ENCODE measurements at regions not wholly inside any gene's neighbourhood (a gene's known extent, or its start where the extent isn't known, plus 50 kb on each side); places are given as distances from the start of the nearest gene placed in this dataset.
A peak's percentile ranks its signal among the peaks of the same experiment; 100 is the strongest.

GRCh38 chr6:1525364-1526038 is 84.2 kb upstream of the FOXC1 start:
- Histone ChIP-seq H3K36me3 (no peaks in the 10 kb centered on the region), H3K4me1 (replicated peaks) (no peaks in the 10 kb centered on the region), H3K27ac (no peak overlapping the region), H3K9me3 (no peaks in the 10 kb centered on the region), H3K4me3 (no peak overlapping the region), H3K27me3 (replicated peaks; ENCODE audit: insufficient read depth) (no peaks in the 10 kb centered on the region)
- TF ChIP-seq CTCF (IDR thresholded peaks at IDR 0.05), result no peak
- TF ChIP-seq POLR2A (IDR thresholded peaks at IDR 0.05), result no peak
- TF ChIP-seq POLR2AphosphoS5 (IDR thresholded peaks at IDR 0.05), result no peak
- 89% methylated on average over 14 of the region's 14 CpGs for WGBS
- intact Hi-C loops (cut with DNase I), result no loop called here
- no peak for DNase-seq (ENCODE audit: low spot score)

GRCh38 chr6:1526398-1527072 is 83.2 kb upstream of the FOXC1 start:
- no peaks in the 10 kb centered on the region for H3K9me3 ChIP-seq
- H3K27ac ChIP-seq, result peak overlapping the region; percentile 36 to 37
- H3K4me1 ChIP-seq (replicated peaks), result no peaks in the 10 kb centered on the region
- H3K4me3 ChIP-seq, result no peak overlapping the region
- WGBS, result 19% methylated on average over 12 of the region's 12 CpGs
- no peak for TF ChIP-seq POLR2AphosphoS5 (IDR thresholded peaks at IDR 0.05)
- TF ChIP-seq POLR2A (IDR thresholded peaks at IDR 0.05), result no peak
- TF ChIP-seq CTCF (IDR thresholded peaks at IDR 0.05), result no peak
- no peaks in the 10 kb centered on the region for H3K36me3 ChIP-seq
- no peak for DNase-seq (ENCODE audit: low spot score)
- intact Hi-C loops (cut with DNase I), result no loop called here
- H3K27me3 ChIP-seq (replicated peaks; ENCODE audit: insufficient read depth), result no peaks in the 10 kb centered on the region

- Histone ChIP-seq H3K27me3 (replicated peaks; ENCODE audit: insufficient read depth) (no peaks in the 10 kb centered on the region), H3K9me3 (no peaks in the 10 kb centered on the region), H3K4me1 (replicated peaks) (no peaks in the 10 kb centered on the region), H3K4me3 (no peak overlapping the region), H3K36me3 (no peaks in the 10 kb centered on the region), H3K27ac (peak overlapping the region in 1 of 2 donors; percentile 36)
- DNase-seq (ENCODE audit: low spot score), result peak; percentile 77
- intact Hi-C loops (cut with DNase I), result no loop called here
- 4% methylated on average over 11 of the region's 11 CpGs for WGBS
- TF ChIP-seq POLR2AphosphoS5 (IDR thresholded peaks at IDR 0.05), result peak; percentile 72
- no peak for TF ChIP-seq CTCF (IDR thresholded peaks at IDR 0.05)
These were observed 82.7 kb upstream of the FOXC1 start for GRCh38 chr6:1527073-1527457.

GRCh38 chr6:1535295-1535694 is 74.4 kb upstream of the FOXC1 start:
- no peaks in the 10 kb centered on the region for H3K36me3 ChIP-seq
- H3K4me1 ChIP-seq (replicated peaks), result no peaks in the 10 kb centered on the region
- H3K9me3 ChIP-seq, result no peaks in the 10 kb centered on the region
- no peak for DNase-seq (ENCODE audit: low spot score)
- no peaks in the 10 kb centered on the region for H3K27me3 ChIP-seq (replicated peaks; ENCODE audit: insufficient read depth)
- 90% methylated on average over 4 of the region's 4 CpGs for WGBS
- H3K4me3 ChIP-seq, result no peak overlapping the region
- TF ChIP-seq CTCF (IDR thresholded peaks at IDR 0.05), result no peak
- TF ChIP-seq POLR2A (IDR thresholded peaks at IDR 0.05), result no peak
- no peak for TF ChIP-seq POLR2AphosphoS5 (IDR thresholded peaks at IDR 0.05)
- intact Hi-C loops (cut with DNase I), result no loop called here
- H3K27ac ChIP-seq, result no peak overlapping the region
